ENCODE measurements at regions not wholly inside any gene's neighbourhood (a gene's known extent, or its start where the extent isn't known, plus 50 kb on each side); places are given as distances from the start of the nearest gene placed in this dataset.

GRCh38 chr17:71535321-71535720 is 585.5 kb upstream of the SOX9 start:
- H3K9me3 ChIP-seq (ENCODE audit: control insufficient read depth, insufficient read depth, low read length): no peaks in the 10 kb centered on the region
- H3K9ac ChIP-seq (ENCODE audit: low read depth, low read length): no peak overlapping the region
- no peak overlapping the region for H2AFZ ChIP-seq (replicated peaks; ENCODE audit: low read length, poor library complexity)
- H3K4me2 ChIP-seq (ENCODE audit: low read depth, low read length): no peak overlapping the region
- H2AK9ac ChIP-seq (replicated peaks; ENCODE audit: low read depth, low read length, poor library complexity): no peak overlapping the region
- no peak overlapping the region for H3K27ac ChIP-seq (ENCODE audit: insufficient read depth, low read length)
- no TSS peak for BruUV-seq (replicated peaks)
- no peaks in the 10 kb centered on the region for H3K27me3 ChIP-seq (ENCODE audit: control insufficient read depth, insufficient read depth, low read length)
- no peak overlapping the region for H4K91ac ChIP-seq (ENCODE audit: insufficient read depth, low read depth, low read length)
- H3K4me1 ChIP-seq (ENCODE audit: control insufficient read depth, insufficient read depth, low read length): no peaks in the 10 kb centered on the region; the same call in 1 of the 2 replicates
- CTCF ChIA-PET: no interaction called here
- TF ChIP-seq USF2 (IDR thresholded peaks at IDR 0.05; ENCODE audit: low read depth, low read length) (no peak), MXI1 (IDR thresholded peaks at IDR 0.05; ENCODE audit: borderline replicate concordance, low read depth, low read length) (no peak), BHLHE40 (IDR thresholded peaks at IDR 0.05; ENCODE audit: low read depth, low read length) (no peak), RFX5 (IDR thresholded peaks at IDR 0.05; ENCODE audit: low read depth, low read length) (no peak), NFE2L2 (IDR thresholded peaks at IDR 0.05; ENCODE audit: low read depth, low read length) (no peak), MAZ (IDR thresholded peaks at IDR 0.05; ENCODE audit: borderline replicate concordance, low read depth, low read length) (no peak), MAFK (IDR thresholded peaks at IDR 0.05; ENCODE audit: low read depth, low read length) (no peak), RAD21 (IDR thresholded peaks at IDR 0.05; ENCODE audit: low read length) (no peak), POLR2A (IDR thresholded peaks at IDR 0.05; ENCODE audit: low read depth, low read length) (no peak), RCOR1 (IDR thresholded peaks at IDR 0.05; ENCODE audit: insufficient replicate concordance, low read length) (no peak), CHD1 (IDR thresholded peaks at IDR 0.05; ENCODE audit: low read depth, low read length) (no peak)
- H2AK5ac ChIP-seq (ENCODE audit: low read depth, low read length): no peak overlapping the region
- H4K5ac ChIP-seq (ENCODE audit: low read depth, low read length): no peak overlapping the region
- dilution Hi-C loops (cut with HindIII; ENCODE audit: low sequenced_read_pairs, unreplicated experiment) (no loop called here), intact Hi-C loops (cut with micrococcal nuclease) (no loop called here), in situ Hi-C loops (cut with MboI; ENCODE audit: low sequenced_read_pairs) (no loop called here)
- no peak for DNase-seq
- no peak overlapping the region for H2BK120ac ChIP-seq (ENCODE audit: low read depth, low read length)
- H3K56ac ChIP-seq (ENCODE audit: extremely low read depth, insufficient read depth, low read length): no peak overlapping the region
- no peak overlapping the region for H3K23ac ChIP-seq (ENCODE audit: low read depth, low read length)
- H4K20me1 ChIP-seq (ENCODE audit: insufficient read depth, low read length): no peaks in the 10 kb centered on the region
- WGBS, 2 experiments (ENCODE audit: extremely low coverage in 2 of 2, insufficient read length in 1 of 2): no CpG with 5 or more reads among the region's 3 CpGs
- no peak overlapping the region for H3K14ac ChIP-seq (replicated peaks; ENCODE audit: low read depth, low read length)
- H4K8ac ChIP-seq (ENCODE audit: low read depth in 2 of 2, low read length in 2 of 2): no peak overlapping the region
- no peak for ATAC-seq (ENCODE audit: low read depth)
- no peaks in the 10 kb centered on the region for H3K36me3 ChIP-seq (ENCODE audit: control insufficient read depth, insufficient read depth, low read length)
- no peak overlapping the region for H2BK20ac ChIP-seq (ENCODE audit: low read depth, low read length)
- H2BK5ac ChIP-seq (ENCODE audit: low read depth, low read length, poor library complexity, severe bottlenecking): no peak overlapping the region
- no peak overlapping the region for H3K18ac ChIP-seq (ENCODE audit: low read depth, low read length)
- H3K79me1 ChIP-seq (ENCODE audit: low read depth in 1 of 2, low read length in 2 of 2): no peaks in the 10 kb centered on the region
- no peaks in the 10 kb centered on the region for H3K9me1 ChIP-seq (ENCODE audit: insufficient read depth, low read length)
- POLR2A ChIA-PET (ENCODE audit: unreplicated experiment): no interaction called here
- H2BK15ac ChIP-seq (ENCODE audit: low read depth, low read length): no peak overlapping the region
- no peak overlapping the region for H3K4me3 ChIP-seq (ENCODE audit: insufficient read depth, low read depth, low read length)
- H3K4ac ChIP-seq (ENCODE audit: low read depth, low read length): no peak overlapping the region

All from IMR-90 (cell line).